GM18499 (cell line): ENCODE measurements at regions not wholly inside any gene's neighbourhood (a gene's known extent, or its start where the extent isn't known, plus 50 kb on each side); places are given as distances from the start of the nearest gene placed in this dataset.

Source experiments
- ATAC-seq: cut with Tn5 transposase; IDR thresholded peaks from one replicate; pipeline ENCODE4 v1.9.1; 2021; ENCODE audit warnings: moderate number of reproducible peaks; ENCODE audit not compliant: insufficient read depth, unreplicated experiment

DNA sequence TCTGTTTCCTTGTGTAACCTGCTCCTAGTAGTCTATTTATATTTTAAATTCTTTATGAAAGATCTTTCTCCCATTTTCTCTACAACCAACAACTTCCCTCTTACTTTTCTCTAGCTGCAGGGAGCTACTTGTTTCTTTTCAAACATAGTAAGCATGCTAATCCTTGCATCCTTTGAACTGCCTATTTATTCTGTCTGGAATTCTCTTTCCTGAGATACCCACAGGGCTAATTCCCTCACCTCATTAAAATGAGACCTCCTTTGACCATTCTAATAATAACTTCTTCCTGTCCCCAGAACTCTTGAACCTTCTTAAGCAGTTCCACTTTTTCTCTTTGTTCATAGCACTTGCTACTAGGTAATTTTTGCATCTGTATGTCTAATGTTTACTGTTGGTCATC, 620.6 kb upstream of the CDH18 start:
- ATAC-seq = no peak

- no peak for ATAC-seq
These were observed 617.9 kb upstream of the CDH18 start for GRCh38 chr5:20605732-20606525.

GRCh38 chr5:20604992-20605391, 617.0 kb upstream of the CDH18 start:
- ATAC-seq = no peak

- no peak for ATAC-seq
These were observed 613.7 kb upstream of the CDH18 start for GRCh38 chr5:20601678-20602100.

GRCh38 chr5:20590356-20590755, 602.4 kb upstream of the CDH18 start:
- no peak for ATAC-seq

DNA sequence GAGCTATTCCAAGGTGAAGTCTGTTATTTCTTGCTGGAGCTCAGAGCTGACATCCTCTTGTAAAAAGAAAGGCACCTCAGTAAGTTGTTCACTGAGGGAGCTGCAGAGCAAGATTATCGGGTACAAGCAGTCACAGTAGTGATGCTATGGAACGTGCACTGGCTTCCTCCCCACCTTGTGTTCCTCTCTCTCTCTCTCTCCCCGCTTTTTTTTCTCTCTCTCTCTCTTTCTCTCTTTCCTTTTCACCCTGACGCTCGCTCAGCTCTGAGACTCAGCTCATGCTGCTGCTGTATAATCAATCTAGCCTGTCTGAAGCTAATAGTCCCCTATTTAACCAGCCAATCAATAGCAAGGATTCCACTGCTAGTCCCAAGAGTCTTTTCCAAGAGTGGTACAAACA, 587.6 kb upstream of the CDH18 start:
- no peak for ATAC-seq

- ATAC-seq = no peak
These were observed 586.6 kb upstream of the CDH18 start for GRCh38 chr5:20574576-20574975.

DNA sequence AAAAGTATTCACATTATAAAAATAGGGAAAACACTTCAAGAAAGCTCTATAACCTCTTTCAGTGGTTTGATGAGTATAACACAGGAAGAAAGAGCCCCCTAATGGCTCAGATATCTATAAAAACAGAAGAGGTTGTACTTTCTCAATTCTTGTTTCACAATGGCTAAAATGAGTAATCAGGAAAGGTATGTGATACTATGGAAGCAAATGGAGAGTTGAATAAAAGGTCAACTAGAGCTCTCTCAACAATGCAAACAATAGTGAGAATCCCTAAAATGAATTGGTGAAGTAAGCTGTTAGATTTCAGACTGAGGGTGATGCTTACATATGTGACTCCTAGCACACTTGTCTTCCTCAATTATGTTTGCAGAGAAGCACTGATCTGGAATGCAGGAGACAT, 584.6 kb upstream of the CDH18 start:
- no peak for ATAC-seq

GRCh38 chr5:20570486-20570885, 582.5 kb upstream of the CDH18 start:
- ATAC-seq = no peak

GRCh38 chr5:20562544-20562943, 574.5 kb upstream of the CDH18 start:
- no peak for ATAC-seq

GRCh38 chr5:20559845-20560244, 571.8 kb upstream of the CDH18 start:
- no peak for ATAC-seq

- ATAC-seq = no peak
These were observed 568.2 kb upstream of the CDH18 start for GRCh38 chr5:20556115-20556763.

GRCh38 chr5:20555034-20555433, 567.0 kb upstream of the CDH18 start:
- ATAC-seq = no peak

- no peak for ATAC-seq
These were observed 566.0 kb upstream of the CDH18 start for GRCh38 chr5:20554001-20554400.

DNA sequence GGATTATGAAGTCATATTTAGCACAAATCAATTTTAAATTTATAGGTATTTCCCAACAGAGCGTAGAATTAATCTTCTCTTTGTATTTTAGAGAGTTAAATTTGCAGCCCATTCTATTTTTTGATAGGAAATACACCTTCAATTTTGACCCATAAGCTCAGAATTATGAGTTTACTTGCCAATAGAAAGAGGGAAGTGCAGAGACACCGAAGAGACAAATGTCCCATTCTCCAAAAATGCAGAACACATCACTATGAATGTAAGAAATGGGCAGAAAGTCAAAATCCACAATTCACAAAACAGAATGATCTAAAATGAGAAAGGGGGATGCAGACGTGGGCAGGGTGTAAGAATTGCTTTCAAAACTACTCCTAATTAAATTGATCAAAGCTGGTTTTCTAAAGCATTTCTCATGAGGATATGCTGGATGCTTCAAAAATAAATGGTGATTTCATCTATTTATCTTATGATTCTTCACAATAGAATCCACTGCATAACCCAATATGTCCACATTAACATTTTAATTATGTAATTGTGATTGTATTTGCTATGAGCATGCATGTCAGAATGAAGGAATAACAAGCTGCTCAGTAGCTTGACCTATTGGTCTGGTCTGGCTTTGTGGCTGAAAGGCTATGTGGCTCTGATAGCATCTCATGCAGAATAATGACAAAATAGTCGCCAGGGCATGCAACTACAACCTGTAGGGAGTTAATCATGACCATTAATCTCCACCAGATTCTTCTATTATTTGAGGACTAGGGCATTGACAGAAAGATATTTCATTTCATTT, 550.1 kb upstream of the CDH18 start:
- ATAC-seq = no peak

GRCh38 chr5:20536813-20537212, 548.8 kb upstream of the CDH18 start:
- ATAC-seq = no peak

- ATAC-seq = no peak
These were observed 548.3 kb upstream of the CDH18 start for GRCh38 chr5:20536341-20536740.

DNA sequence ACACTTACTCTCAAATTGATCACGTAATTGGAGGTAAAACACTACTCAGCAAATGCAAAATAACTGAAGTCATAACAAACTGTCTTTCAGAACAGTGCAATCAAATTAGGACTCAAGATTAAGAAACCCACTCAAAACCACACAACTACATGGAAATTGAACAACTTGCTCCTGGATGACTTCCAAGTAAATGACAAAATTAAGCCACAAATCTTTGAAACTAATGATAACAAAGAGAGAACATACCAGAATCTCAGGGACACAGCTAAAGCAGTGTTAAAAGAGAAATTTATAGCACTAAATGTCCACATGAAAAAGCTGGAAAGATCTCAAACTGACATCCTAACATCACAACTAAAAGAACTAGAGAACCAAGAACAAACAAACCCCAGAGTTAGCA, 540.5 kb upstream of the CDH18 start:
- ATAC-seq = no peak

- no peak for ATAC-seq
These were observed 537.1 kb upstream of the CDH18 start for GRCh38 chr5:20524991-20525529.

DNA sequence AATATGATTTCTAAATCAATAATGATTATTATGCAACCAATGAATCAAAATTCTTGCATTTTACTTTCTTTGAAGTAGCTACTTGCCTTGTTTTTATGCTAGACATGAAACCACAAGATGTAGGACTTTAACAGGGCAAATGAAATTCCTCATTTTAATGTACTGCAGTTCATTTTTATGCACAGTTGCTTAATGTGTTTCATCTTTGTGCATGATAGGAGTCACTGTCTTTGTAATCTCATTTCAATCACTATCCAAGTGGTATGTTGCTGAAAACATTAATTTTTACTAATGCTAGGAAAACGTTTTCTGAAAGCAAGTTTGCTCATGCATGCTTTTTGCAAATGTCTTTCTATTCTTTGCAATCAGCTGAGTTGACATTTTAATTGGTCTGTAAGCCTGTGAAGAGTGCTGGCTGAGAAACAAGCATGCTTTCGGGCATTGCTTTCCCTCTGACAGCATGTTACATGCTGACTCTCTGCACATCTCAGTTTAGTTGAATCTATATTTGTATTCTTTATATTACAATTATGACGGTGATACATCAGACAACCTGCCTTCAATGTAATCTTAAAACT, 535.0 kb upstream of the CDH18 start:
- no peak for ATAC-seq

- no peak for ATAC-seq
These were observed 527.6 kb upstream of the CDH18 start for GRCh38 chr5:20515606-20516005.
